ENCODE measurements at regions not wholly inside any gene's neighbourhood (a gene's known extent, or its start where the extent isn't known, plus 50 kb on each side); places are given as distances from the start of the nearest gene placed in this dataset.

DNA sequence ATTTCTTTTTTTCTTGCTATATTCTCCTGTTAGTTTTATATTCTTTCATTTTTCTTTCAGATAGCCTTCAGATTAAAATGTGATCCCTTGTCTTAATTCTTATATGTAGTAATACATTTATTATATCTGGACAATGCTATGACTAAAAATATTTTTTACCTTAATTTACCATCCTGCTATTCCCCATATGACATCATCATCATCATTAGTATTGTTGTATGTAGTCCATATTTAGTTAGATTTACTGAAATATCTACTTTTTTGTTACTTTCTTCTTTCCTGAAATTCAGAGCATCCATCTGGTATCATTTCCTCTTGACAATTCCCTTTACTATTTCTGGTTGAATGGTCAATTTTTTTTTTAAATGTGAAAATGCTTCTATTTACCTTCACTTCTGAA is 951.6 kb upstream of the POU3F3 start:
- Histone ChIP-seq H3K4me3 (ENCODE audit: insufficient read depth, low read length, poor library complexity, severe bottlenecking) (no peak overlapping the region), H3K9ac (ENCODE audit: low read length) (no peak overlapping the region), H3F3A (ENCODE audit: insufficient read depth) (no peaks in the 10 kb centered on the region), H3K4me2 (ENCODE audit: low read depth, low read length, poor library complexity, severe bottlenecking) (no peak overlapping the region), H3K36me3 (ENCODE audit: low read length) (no peaks in the 10 kb centered on the region), H3K9me2 (replicated peaks; ENCODE audit: insufficient read depth, low read length) (no peaks in the 10 kb centered on the region), H3K79me2 (ENCODE audit: insufficient read depth, low read length) (no peaks in the 10 kb centered on the region), H2AFZ (ENCODE audit: low read depth, low read length, severe bottlenecking) (no peak overlapping the region), H4K20me1 (ENCODE audit: low read depth, low read length) (0 out of 2 replicates have a peak, but pooled peaks cover 4% of the 10 kb centered on the region), H3K9me3 (ENCODE audit: insufficient read depth, low read length) (no peaks in the 10 kb centered on the region), H3K27ac (ENCODE audit: low read depth, low read length) (no peak overlapping the region), H3K27me3 (ENCODE audit: low read length) (no peaks in the 10 kb centered on the region)
- TF ChIP-seq, protein P1, sequence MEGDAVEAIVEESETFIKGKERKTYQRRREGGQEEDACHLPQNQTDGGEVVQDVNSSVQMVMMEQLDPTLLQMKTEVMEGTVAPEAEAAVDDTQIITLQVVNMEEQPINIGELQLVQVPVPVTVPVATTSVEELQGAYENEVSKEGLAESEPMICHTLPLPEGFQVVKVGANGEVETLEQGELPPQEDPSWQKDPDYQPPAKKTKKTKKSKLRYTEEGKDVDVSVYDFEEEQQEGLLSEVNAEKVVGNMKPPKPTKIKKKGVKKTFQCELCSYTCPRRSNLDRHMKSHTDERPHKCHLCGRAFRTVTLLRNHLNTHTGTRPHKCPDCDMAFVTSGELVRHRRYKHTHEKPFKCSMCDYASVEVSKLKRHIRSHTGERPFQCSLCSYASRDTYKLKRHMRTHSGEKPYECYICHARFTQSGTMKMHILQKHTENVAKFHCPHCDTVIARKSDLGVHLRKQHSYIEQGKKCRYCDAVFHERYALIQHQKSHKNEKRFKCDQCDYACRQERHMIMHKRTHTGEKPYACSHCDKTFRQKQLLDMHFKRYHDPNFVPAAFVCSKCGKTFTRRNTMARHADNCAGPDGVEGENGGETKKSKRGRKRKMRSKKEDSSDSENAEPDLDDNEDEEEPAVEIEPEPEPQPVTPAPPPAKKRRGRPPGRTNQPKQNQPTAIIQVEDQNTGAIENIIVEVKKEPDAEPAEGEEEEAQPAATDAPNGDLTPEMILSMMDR (IDR thresholded peaks at IDR 0.05; ENCODE audit: insufficient read depth, low read length, poor library complexity, severe bottlenecking) = no peak
- TF ChIP-seq EZH2phosphoT487 (conservative IDR thresholded peaks at IDR 0.05; ENCODE audit: low read length) = no peak

DNA sequence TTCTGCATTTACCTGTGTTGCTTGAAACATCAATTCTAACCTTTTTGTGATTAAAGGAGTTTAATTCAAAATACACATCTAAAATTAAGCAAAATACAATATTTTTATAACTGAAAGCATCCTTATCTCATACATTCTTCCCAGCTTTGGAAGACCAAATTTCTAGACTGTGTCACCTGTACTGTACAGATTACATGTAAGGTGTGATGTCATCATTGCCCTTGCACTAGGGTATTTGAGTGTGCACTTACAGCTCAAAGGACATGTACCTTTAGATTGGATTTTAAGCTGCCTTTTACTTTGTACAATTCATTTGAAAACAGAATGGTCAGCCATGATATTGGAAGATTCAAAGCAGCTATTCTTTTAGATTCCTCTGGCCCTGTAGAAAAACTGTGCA is 932.8 kb upstream of the POU3F3 start:
- H3K36me3 ChIP-seq (ENCODE audit: low read length) = no peaks in the 10 kb centered on the region
- no peak overlapping the region for H2AFZ ChIP-seq (ENCODE audit: low read depth, low read length, severe bottlenecking)
- H3K27me3 ChIP-seq (ENCODE audit: low read length) = no peaks in the 10 kb centered on the region
- no peak overlapping the region for H3K4me3 ChIP-seq (ENCODE audit: insufficient read depth, low read length, poor library complexity, severe bottlenecking)
- H3K9me3 ChIP-seq (ENCODE audit: insufficient read depth, low read length) = no peaks in the 10 kb centered on the region
- H3K9ac ChIP-seq (ENCODE audit: low read length) = no peak overlapping the region
- H3K27ac ChIP-seq (ENCODE audit: low read depth, low read length) = no peak overlapping the region
- H3K79me2 ChIP-seq (ENCODE audit: insufficient read depth, low read length) = no peaks in the 10 kb centered on the region
- no peaks in the 10 kb centered on the region for H3K9me2 ChIP-seq (replicated peaks; ENCODE audit: insufficient read depth, low read length)
- no peaks in the 10 kb centered on the region for H4K20me1 ChIP-seq (ENCODE audit: low read depth, low read length)
- TF ChIP-seq, protein P1 (IDR thresholded peaks at IDR 0.05; ENCODE audit: insufficient read depth, low read length, poor library complexity, severe bottlenecking) = no peak
- TF ChIP-seq EZH2phosphoT487 (conservative IDR thresholded peaks at IDR 0.05; ENCODE audit: low read length) = no peak
- H3K4me2 ChIP-seq (ENCODE audit: low read depth, low read length, poor library complexity, severe bottlenecking) = no peak overlapping the region
- no peaks in the 10 kb centered on the region for H3F3A ChIP-seq (ENCODE audit: insufficient read depth)

- Histone ChIP-seq H3K9ac (ENCODE audit: low read length) (no peak overlapping the region), H3K27ac (ENCODE audit: low read depth, low read length) (no peak overlapping the region), H2AFZ (ENCODE audit: low read depth, low read length, severe bottlenecking) (no peak overlapping the region), H3K4me2 (ENCODE audit: low read depth, low read length, poor library complexity, severe bottlenecking) (no peak overlapping the region), H3K79me2 (ENCODE audit: insufficient read depth, low read length) (no peaks in the 10 kb centered on the region), H3K9me3 (ENCODE audit: insufficient read depth, low read length) (no peaks in the 10 kb centered on the region), H4K20me1 (ENCODE audit: low read depth, low read length) (no peaks in the 10 kb centered on the region), H3K27me3 (ENCODE audit: low read length) (no peaks in the 10 kb centered on the region), H3K36me3 (ENCODE audit: low read length) (peaks cover 4% of the 10 kb centered on the region; the same call in 1 of the 2 replicates), H3F3A (ENCODE audit: insufficient read depth) (no peaks in the 10 kb centered on the region), H3K9me2 (replicated peaks; ENCODE audit: insufficient read depth, low read length) (no peaks in the 10 kb centered on the region), H3K4me3 (ENCODE audit: insufficient read depth, low read length, poor library complexity, severe bottlenecking) (no peak overlapping the region)
- TF ChIP-seq, protein P1 (IDR thresholded peaks at IDR 0.05; ENCODE audit: insufficient read depth, low read length, poor library complexity, severe bottlenecking) = no peak
- no peak for TF ChIP-seq EZH2phosphoT487 (conservative IDR thresholded peaks at IDR 0.05; ENCODE audit: low read length)
Measured at GRCh38 chr2:103942199-103942598, 911.7 kb upstream of the POU3F3 start.
